ENCODE measurements at regions not wholly inside any gene's neighbourhood (a gene's known extent, or its start where the extent isn't known, plus 50 kb on each side); places are given as distances from the start of the nearest gene placed in this dataset.

GRCh38 chr13:34654203-34654602 lies 287.9 kb upstream of the NBEA start:
- DNase-seq: no peak

GRCh38 chr13:34654647-34655046 lies 287.4 kb upstream of the NBEA start:
- no peak for DNase-seq

GRCh38 chr13:34655554-34655953 lies 286.5 kb upstream of the NBEA start:
- no peak for DNase-seq

- DNase-seq: no peak
These were observed 284.4 kb upstream of the NBEA start for GRCh38 chr13:34657716-34658115.

GRCh38 chr13:34667286-34668218 lies 274.5 kb upstream of the NBEA start:
- DNase-seq: no peak

- DNase-seq: no peak
These were observed 270.9 kb upstream of the NBEA start for GRCh38 chr13:34671137-34671536.

- no peak for DNase-seq
These were observed 269.4 kb upstream of the NBEA start for GRCh38 chr13:34672631-34673030.

GRCh38 chr13:34675626-34676025 lies 266.4 kb upstream of the NBEA start:
- no peak for DNase-seq

- no peak for DNase-seq
These were observed 263.9 kb upstream of the NBEA start for GRCh38 chr13:34678154-34678553.

- DNase-seq: no peak
These were observed 260.6 kb upstream of the NBEA start for GRCh38 chr13:34681405-34681955.

GRCh38 chr13:34695063-34695462 lies 247.0 kb upstream of the NBEA start:
- DNase-seq: no peak

GRCh38 chr13:34696296-34696695 lies 245.8 kb upstream of the NBEA start:
- DNase-seq: no peak

- DNase-seq: no peak
These were observed 245.3 kb upstream of the NBEA start for GRCh38 chr13:34696741-34697140.

- DNase-seq: no peak
These were observed 243.1 kb upstream of the NBEA start for GRCh38 chr13:34698945-34699344.

GRCh38 chr13:34700155-34700554 lies 241.9 kb upstream of the NBEA start:
- DNase-seq: no peak

GRCh38 chr13:34701919-34702318 lies 240.2 kb upstream of the NBEA start:
- no peak for DNase-seq

- DNase-seq: no peak
These were observed 233.3 kb upstream of the NBEA start for GRCh38 chr13:34708566-34709313.

- no peak for DNase-seq
These were observed 222.8 kb upstream of the NBEA start for GRCh38 chr13:34719060-34719875.

GRCh38 chr13:34720618-34721017 lies 221.5 kb upstream of the NBEA start:
- DNase-seq: no peak

- DNase-seq: no peak
These were observed 220.2 kb upstream of the NBEA start for GRCh38 chr13:34721631-34722595.

- DNase-seq: no peak
These were observed 219.1 kb upstream of the NBEA start for GRCh38 chr13:34722922-34723321.

- DNase-seq: no peak
These were observed 211.1 kb upstream of the NBEA start for GRCh38 chr13:34730961-34731360.

All from activated naive CD4-positive, alpha-beta T cell treated with anti-CD3 and anti-CD28 coated beads, Interleukin-2, amount 50 U/mL, for 16 hours (primary cell).